ENCODE measurements at regions not wholly inside any gene's neighbourhood (a gene's known extent, or its start where the extent isn't known, plus 50 kb on each side); places are given as distances from the start of the nearest gene placed in this dataset.

DNA sequence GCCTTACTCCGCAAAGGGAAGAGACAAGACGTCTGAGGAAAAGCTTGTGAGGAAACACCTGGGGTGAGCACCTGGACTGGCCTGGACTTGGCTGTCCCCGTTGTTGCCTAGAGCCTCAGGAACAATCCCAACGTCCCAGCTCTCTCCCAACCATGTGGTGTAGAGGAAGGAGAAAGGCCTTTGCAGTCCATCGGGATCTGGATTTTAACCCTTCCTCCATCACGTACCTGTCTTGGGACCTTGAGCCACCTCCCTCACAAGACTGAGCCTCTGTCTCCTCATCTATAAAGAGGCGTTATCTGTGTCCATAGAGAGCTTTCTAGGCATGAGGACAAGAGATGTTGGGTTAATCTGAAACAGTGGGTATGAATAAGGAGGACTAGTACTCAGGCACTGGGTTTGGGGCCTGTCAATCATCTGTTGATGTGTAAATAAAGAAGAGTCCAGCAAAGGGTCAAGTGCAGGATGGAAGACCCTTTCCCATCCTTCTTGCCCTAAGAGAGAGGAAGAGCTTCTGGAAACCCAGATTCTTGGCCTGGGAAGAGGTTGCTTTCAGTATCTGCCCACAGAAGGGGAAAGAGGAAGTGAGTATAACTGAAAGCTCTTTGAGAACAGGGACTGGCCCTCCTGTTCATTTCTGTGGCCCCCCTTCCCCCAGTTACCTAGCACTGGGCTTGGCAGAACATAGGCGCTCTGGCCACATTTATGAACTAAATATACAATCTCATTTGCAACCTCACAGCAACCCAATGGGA, 137.1 kb downstream of the PJA1 start:
- CTCF ChIA-PET, result no interaction called here
- TF ChIP-seq CTCF (IDR thresholded peaks at IDR 0.05; ENCODE audit: insufficient read depth, low read depth, low read length), result no peak
- no peak for DNase-seq (ENCODE audit: low read depth)
- H3K4me3 ChIP-seq (ENCODE audit: low read depth, low read length), result no peak overlapping the region
- no peaks in the 10 kb centered on the region for H3K27me3 ChIP-seq (ENCODE audit: control insufficient read depth, insufficient read depth, low read length)
- POLR2A ChIA-PET, result no interaction called here
- H3K36me3 ChIP-seq (ENCODE audit: control insufficient read depth, insufficient read depth, low read length), result no peaks in the 10 kb centered on the region

GRCh38 chrX:69027181-69028005, 137.9 kb downstream of the PJA1 start:
- ChIA-PET POLR2A (no interaction called here), CTCF (no interaction called here)
- no peak for DNase-seq (ENCODE audit: low read depth)
- Histone ChIP-seq H3K4me3 (ENCODE audit: low read depth, low read length) (no peak overlapping the region), H3K27me3 (ENCODE audit: control insufficient read depth, insufficient read depth, low read length) (no peaks in the 10 kb centered on the region), H3K36me3 (ENCODE audit: control insufficient read depth, insufficient read depth, low read length) (no peaks in the 10 kb centered on the region)
- TF ChIP-seq CTCF (IDR thresholded peaks at IDR 0.05; ENCODE audit: insufficient read depth, low read depth, low read length), result no peak

- H3K27me3 ChIP-seq (ENCODE audit: control insufficient read depth, insufficient read depth, low read length), result no peaks in the 10 kb centered on the region
- POLR2A ChIA-PET, result no interaction called here
- no peak overlapping the region for H3K4me3 ChIP-seq (ENCODE audit: low read depth, low read length)
- DNase-seq (ENCODE audit: low read depth), result no peak
- CTCF ChIA-PET, result no interaction called here
- H3K36me3 ChIP-seq (ENCODE audit: control insufficient read depth, insufficient read depth, low read length), result no peaks in the 10 kb centered on the region
- TF ChIP-seq CTCF (IDR thresholded peaks at IDR 0.05; ENCODE audit: insufficient read depth, low read depth, low read length), result no peak
Observed at GRCh38 chrX:69025802-69026301, 139.4 kb downstream of the PJA1 start.

GRCh38 chrX:69024931-69025330, 140.3 kb downstream of the PJA1 start:
- Histone ChIP-seq H3K27me3 (ENCODE audit: control insufficient read depth, insufficient read depth, low read length) (no peaks in the 10 kb centered on the region), H3K4me3 (ENCODE audit: low read depth, low read length) (no peak overlapping the region), H3K36me3 (ENCODE audit: control insufficient read depth, insufficient read depth, low read length) (no peaks in the 10 kb centered on the region)
- ChIA-PET POLR2A (no interaction called here), CTCF (no interaction called here)
- no peak for TF ChIP-seq CTCF (IDR thresholded peaks at IDR 0.05; ENCODE audit: insufficient read depth, low read depth, low read length)
- DNase-seq (ENCODE audit: low read depth), result no peak

- POLR2A ChIA-PET, result no interaction called here
- CTCF ChIA-PET, result no interaction called here
- H3K36me3 ChIP-seq (ENCODE audit: control insufficient read depth, insufficient read depth, low read length), result no peaks in the 10 kb centered on the region
- TF ChIP-seq CTCF (IDR thresholded peaks at IDR 0.05; ENCODE audit: insufficient read depth, low read depth, low read length), result no peak
- H3K4me3 ChIP-seq (ENCODE audit: low read depth, low read length), result no peak overlapping the region
- H3K27me3 ChIP-seq (ENCODE audit: control insufficient read depth, insufficient read depth, low read length), result no peaks in the 10 kb centered on the region
- no peak for DNase-seq (ENCODE audit: low read depth)
Observed at GRCh38 chrX:69024161-69024736, 141.0 kb downstream of the PJA1 start.

Measured in BJ (cell line).